ENCODE measurements at regions not wholly inside any gene's neighbourhood (a gene's known extent, or its start where the extent isn't known, plus 50 kb on each side); places are given as distances from the start of the nearest gene placed in this dataset.

GRCh38 chr10:105988848-105989247 is 1175.7 kb downstream of the SORCS1 start:
- intact Hi-C loops (cut with DNase I; ENCODE audit: low total_unique reads): no loop called here
- no peak for TF ChIP-seq CTCF (IDR thresholded peaks at IDR 0.05)
- TF ChIP-seq POLR2A (IDR thresholded peaks at IDR 0.05): no peak
- 29 to 45% methylated on average over 1 of the region's 1 CpG for WGBS, 2 donors
- DNase-seq (ENCODE audit: low spot score in 2 of 2): no peak
- H3K4me3 ChIP-seq (ENCODE audit: low read depth, poor library complexity, severe bottlenecking): no peak overlapping the region

GRCh38 chr10:105986912-105987635 is 1177.4 kb downstream of the SORCS1 start:
- intact Hi-C loops (cut with DNase I; ENCODE audit: low total_unique reads): no loop called here
- WGBS, 2 donors: 35 to 36% methylated on average over 3 of the region's 3 CpGs
- TF ChIP-seq POLR2A (IDR thresholded peaks at IDR 0.05) (no peak), CTCF (IDR thresholded peaks at IDR 0.05) (no peak)
- H3K4me3 ChIP-seq (ENCODE audit: low read depth, poor library complexity, severe bottlenecking): no peak overlapping the region
- DNase-seq (ENCODE audit: low spot score in 2 of 2): no peak

- no peak for TF ChIP-seq CTCF (IDR thresholded peaks at IDR 0.05)
- TF ChIP-seq POLR2A (IDR thresholded peaks at IDR 0.05): no peak
- DNase-seq (ENCODE audit: low spot score in 2 of 2): no peak
- intact Hi-C loops (cut with DNase I; ENCODE audit: low total_unique reads): no loop called here
- no peak overlapping the region for H3K4me3 ChIP-seq (ENCODE audit: low read depth, poor library complexity, severe bottlenecking)
- WGBS, 2 donors: 83 to 84% methylated on average over 2 of the region's 2 CpGs
Observed at GRCh38 chr10:105986486-105986885, 1178.0 kb downstream of the SORCS1 start.

- H3K4me3 ChIP-seq (ENCODE audit: low read depth, poor library complexity, severe bottlenecking): no peak overlapping the region
- WGBS, 2 donors: 61 to 67% methylated on average over 3 of the region's 3 CpGs
- no peak for TF ChIP-seq POLR2A (IDR thresholded peaks at IDR 0.05)
- TF ChIP-seq CTCF (IDR thresholded peaks at IDR 0.05): no peak
- intact Hi-C loops (cut with DNase I; ENCODE audit: low total_unique reads): no loop called here
- DNase-seq (ENCODE audit: low spot score in 2 of 2): no peak
Observed at GRCh38 chr10:105982735-105983134, 1181.8 kb downstream of the SORCS1 start.

- intact Hi-C loops (cut with DNase I; ENCODE audit: low total_unique reads): no loop called here
- WGBS, 2 donors: 84 to 85% methylated on average over 2 of the region's 2 CpGs
- no peak for DNase-seq (ENCODE audit: low spot score in 2 of 2)
- no peak for TF ChIP-seq POLR2A (IDR thresholded peaks at IDR 0.05)
- TF ChIP-seq CTCF (IDR thresholded peaks at IDR 0.05): no peak
- no peak overlapping the region for H3K4me3 ChIP-seq (ENCODE audit: low read depth, poor library complexity, severe bottlenecking)
Observed at GRCh38 chr10:105981679-105982078, 1182.8 kb downstream of the SORCS1 start.

Measured in lower leg skin (tissue), 4 donors.